Ovary (tissue), 3 donors: ENCODE measurements at regions not wholly inside any gene's neighbourhood (a gene's known extent, or its start where the extent isn't known, plus 50 kb on each side); places are given as distances from the start of the nearest gene placed in this dataset.

ENCODE experiments used
- EP300 ChIP-seq: sonication (generic); formaldehyde crosslinking; IDR thresholded peaks from one replicate; pipeline ENCODE4 v1.6.1; 2017; ENCODE audit warnings: antibody characterized with exemption
- TF ChIP-seq, protein P1 (sequence below), 3 donors: fragments of 450-650 bp in 2 of 3; fragments of 200-600 bp in 1 of 3; IDR thresholded peaks; one replicate each; pipeline versions ENCODE4 v1.5.1 to v1.8.0; 2016 to 2022; ENCODE audit warnings: antibody characterized with exemption in 3 of 3, mild to moderate bottlenecking in 1 of 3
- donor health status: DM: no; HTN: no; CAD: no.

DNA sequence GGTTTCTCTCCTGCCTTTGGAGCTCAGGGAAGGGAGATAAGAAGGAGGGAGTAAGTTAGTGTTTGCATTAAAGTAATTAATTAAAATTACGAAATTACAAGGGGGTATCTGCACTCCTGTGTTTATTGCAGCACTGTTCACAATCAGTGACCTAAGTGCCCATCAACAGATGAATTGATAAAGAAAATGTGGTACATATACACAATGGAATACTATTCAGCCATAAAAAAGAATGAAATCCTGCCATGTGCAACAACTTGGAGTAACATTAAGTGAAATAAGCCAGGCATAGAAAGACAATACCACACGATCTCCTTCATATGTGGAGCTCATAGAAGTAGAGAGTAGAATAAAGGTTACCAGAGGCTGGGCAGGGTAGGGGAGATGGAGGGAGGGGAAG is 202.0 kb downstream of the SHQ1 start:
- TF ChIP-seq, protein P1, sequence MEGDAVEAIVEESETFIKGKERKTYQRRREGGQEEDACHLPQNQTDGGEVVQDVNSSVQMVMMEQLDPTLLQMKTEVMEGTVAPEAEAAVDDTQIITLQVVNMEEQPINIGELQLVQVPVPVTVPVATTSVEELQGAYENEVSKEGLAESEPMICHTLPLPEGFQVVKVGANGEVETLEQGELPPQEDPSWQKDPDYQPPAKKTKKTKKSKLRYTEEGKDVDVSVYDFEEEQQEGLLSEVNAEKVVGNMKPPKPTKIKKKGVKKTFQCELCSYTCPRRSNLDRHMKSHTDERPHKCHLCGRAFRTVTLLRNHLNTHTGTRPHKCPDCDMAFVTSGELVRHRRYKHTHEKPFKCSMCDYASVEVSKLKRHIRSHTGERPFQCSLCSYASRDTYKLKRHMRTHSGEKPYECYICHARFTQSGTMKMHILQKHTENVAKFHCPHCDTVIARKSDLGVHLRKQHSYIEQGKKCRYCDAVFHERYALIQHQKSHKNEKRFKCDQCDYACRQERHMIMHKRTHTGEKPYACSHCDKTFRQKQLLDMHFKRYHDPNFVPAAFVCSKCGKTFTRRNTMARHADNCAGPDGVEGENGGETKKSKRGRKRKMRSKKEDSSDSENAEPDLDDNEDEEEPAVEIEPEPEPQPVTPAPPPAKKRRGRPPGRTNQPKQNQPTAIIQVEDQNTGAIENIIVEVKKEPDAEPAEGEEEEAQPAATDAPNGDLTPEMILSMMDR (IDR thresholded peaks at IDR 0.05), result no peak
- TF ChIP-seq EP300, result no peak
